ENCODE measurements at regions not wholly inside any gene's neighbourhood (a gene's known extent, or its start where the extent isn't known, plus 50 kb on each side); places are given as distances from the start of the nearest gene placed in this dataset.

GRCh38 chr12:124461851-124462623, 105.4 kb downstream of the NCOR2 start:
- Mint-ChIP-seq H3K4me3 (no peak overlapping the region; a peak in 1 of 5 replicates), H3K36me3 (ENCODE audit: insufficient read depth in 1 of 3, low read depth in 3 of 3) (peaks cover 41 to 69% (median 62%) of the 10 kb centered on the region in 3 experiments)

More at GRCh38 chr12:124461851-124462623, 105.4 kb downstream of the NCOR2 start:
- Histone ChIP-seq H3T11ph (ENCODE audit: low read length) (no peak overlapping the region), H2BK120ac (ENCODE audit: low read depth, low read length, poor library complexity, severe bottlenecking) (no peak overlapping the region), H3K4me2 (ENCODE audit: insufficient read depth, insufficient read length, low read length) (no peak overlapping the region), H2BK20ac (ENCODE audit: low read depth, low read length, poor library complexity, severe bottlenecking) (no peak overlapping the region), H2BK15ac (ENCODE audit: low read depth, low read length) (no peak overlapping the region), H4K91ac (ENCODE audit: insufficient read length, low read depth, low read length) (no peak overlapping the region), H3K4me1 (ENCODE audit: insufficient read depth, low read length) (no peaks in the 10 kb centered on the region), H4K8ac (replicated peaks; ENCODE audit: insufficient read length, low read depth, low read length) (no peak overlapping the region), H3K14ac (ENCODE audit: insufficient read depth, low read length) (no peak overlapping the region; the same call in 1 of the 2 replicates), H2BK5ac (ENCODE audit: insufficient read length, low read length) (no peak overlapping the region), H3K9me3 (ENCODE audit: control insufficient read depth, low read depth, low read length) (no peaks in the 10 kb centered on the region), H3K27me3 (ENCODE audit: insufficient read depth, low read length) (no peaks in the 10 kb centered on the region), H4K20me1 (ENCODE audit: control insufficient read depth, insufficient read depth, insufficient read length) (peaks cover 3% of the 10 kb centered on the region), H3K27ac (ENCODE audit: insufficient read length, low read depth, low read length) (no peak overlapping the region), H2AFZ (ENCODE audit: low read length) (no peak overlapping the region), H3K79me1 (ENCODE audit: insufficient read depth, low read depth, low read length, poor library complexity, severe bottlenecking) (no peaks in the 10 kb centered on the region), H3K23ac (ENCODE audit: insufficient read length, low read depth, low read length) (no peak overlapping the region), H4K5ac (ENCODE audit: insufficient read length, low read depth, low read length) (no peak overlapping the region), H3K56ac (ENCODE audit: insufficient read length, low read depth, low read length) (no peak overlapping the region), H3K23me2 (ENCODE audit: insufficient read length, low read depth, low read length, poor library complexity, severe bottlenecking) (no peaks in the 10 kb centered on the region), H3K18ac (ENCODE audit: insufficient read length, low read depth, low read length) (no peak overlapping the region), H3K79me2 (ENCODE audit: insufficient read depth, low read length) (no peaks in the 10 kb centered on the region), H3K4ac (ENCODE audit: low read depth, low read length) (no peak overlapping the region), H2BK12ac (ENCODE audit: insufficient read length, low read depth, low read length) (no peak overlapping the region), H2AK5ac (ENCODE audit: insufficient read length, low read length) (no peak overlapping the region), H3K9ac (ENCODE audit: extremely low read depth, insufficient read length, low read length) (no peak overlapping the region)
- WGBS (ENCODE audit: extremely low coverage, insufficient read length, low lambda C conversion rate) = no CpG with 5 or more reads among the region's 22 CpGs
- H3K27me3 Mint-ChIP-seq (ENCODE audit: low read depth) = no peaks in the 10 kb centered on the region; the same call in 1 of the 2 replicates
- peak overlapping the region in 1 of 3 experiments; percentile 83; a peak in 2 of 7 replicates for H3K27ac Mint-ChIP-seq
- H3K4me1 Mint-ChIP-seq = peaks cover 15 to 39% of the 10 kb centered on the region in 2 experiments
- TF ChIP-seq, protein P1, sequence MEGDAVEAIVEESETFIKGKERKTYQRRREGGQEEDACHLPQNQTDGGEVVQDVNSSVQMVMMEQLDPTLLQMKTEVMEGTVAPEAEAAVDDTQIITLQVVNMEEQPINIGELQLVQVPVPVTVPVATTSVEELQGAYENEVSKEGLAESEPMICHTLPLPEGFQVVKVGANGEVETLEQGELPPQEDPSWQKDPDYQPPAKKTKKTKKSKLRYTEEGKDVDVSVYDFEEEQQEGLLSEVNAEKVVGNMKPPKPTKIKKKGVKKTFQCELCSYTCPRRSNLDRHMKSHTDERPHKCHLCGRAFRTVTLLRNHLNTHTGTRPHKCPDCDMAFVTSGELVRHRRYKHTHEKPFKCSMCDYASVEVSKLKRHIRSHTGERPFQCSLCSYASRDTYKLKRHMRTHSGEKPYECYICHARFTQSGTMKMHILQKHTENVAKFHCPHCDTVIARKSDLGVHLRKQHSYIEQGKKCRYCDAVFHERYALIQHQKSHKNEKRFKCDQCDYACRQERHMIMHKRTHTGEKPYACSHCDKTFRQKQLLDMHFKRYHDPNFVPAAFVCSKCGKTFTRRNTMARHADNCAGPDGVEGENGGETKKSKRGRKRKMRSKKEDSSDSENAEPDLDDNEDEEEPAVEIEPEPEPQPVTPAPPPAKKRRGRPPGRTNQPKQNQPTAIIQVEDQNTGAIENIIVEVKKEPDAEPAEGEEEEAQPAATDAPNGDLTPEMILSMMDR (conservative IDR thresholded peaks at IDR 0.05) = no peak
- no peak for DNase-seq
- H3K9me3 Mint-ChIP-seq = peaks cover 2 to 8% of the 10 kb centered on the region in 2 experiments; a peak in 4 of 5 replicates

Measured in H9 (cell line).